ENCODE measurements at regions not wholly inside any gene's neighbourhood (a gene's known extent, or its start where the extent isn't known, plus 50 kb on each side); places are given as distances from the start of the nearest gene placed in this dataset.

- DNase-seq (ENCODE audit: low read depth), result no peak
These were observed 218.3 kb upstream of the ZNF462 start for GRCh38 chr9:106644661-106645060.

DNA sequence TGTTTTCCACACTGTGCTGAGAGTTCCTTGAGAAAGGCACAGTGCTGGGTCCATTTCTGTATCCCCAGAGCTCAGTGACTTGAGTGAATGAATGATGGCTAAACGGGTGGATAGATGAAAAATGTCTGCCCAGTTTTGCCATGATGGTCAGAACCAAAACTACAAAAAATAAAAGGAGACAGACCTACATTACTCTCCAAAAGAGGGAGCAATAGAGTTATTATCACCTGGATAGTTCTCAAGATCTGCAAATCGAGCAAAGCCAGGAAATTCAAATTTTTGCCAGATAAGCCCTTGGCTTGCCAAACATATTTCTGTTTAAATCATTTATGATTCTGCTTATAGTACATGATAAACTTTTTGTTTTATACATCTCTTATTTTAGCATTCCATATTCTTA is 214.2 kb upstream of the ZNF462 start:
- peak; percentile 43 for DNase-seq (ENCODE audit: low read depth)

GRCh38 chr9:106649664-106650063 is 213.3 kb upstream of the ZNF462 start:
- no peak for DNase-seq (ENCODE audit: low read depth)

DNA sequence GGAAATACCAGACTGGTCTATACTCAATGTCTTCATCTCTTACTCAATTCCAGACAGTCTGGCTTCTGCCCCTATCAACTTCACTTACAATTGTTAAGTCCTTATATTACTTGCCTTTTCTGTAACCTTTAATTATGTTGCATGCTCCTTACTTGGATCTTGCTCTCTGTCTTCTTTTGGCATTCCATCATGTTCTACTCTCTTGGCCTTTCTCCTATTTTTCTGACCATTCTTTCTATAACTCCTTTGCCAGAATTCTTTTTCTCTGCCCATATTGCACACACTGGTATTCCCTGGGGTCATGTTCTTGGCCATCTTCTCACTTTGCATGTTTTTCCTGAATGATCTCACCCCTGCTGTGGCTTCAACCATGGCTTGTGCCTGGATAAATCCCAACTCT is 209.8 kb upstream of the ZNF462 start:
- peak; percentile 3 for DNase-seq (ENCODE audit: low read depth)

DNA sequence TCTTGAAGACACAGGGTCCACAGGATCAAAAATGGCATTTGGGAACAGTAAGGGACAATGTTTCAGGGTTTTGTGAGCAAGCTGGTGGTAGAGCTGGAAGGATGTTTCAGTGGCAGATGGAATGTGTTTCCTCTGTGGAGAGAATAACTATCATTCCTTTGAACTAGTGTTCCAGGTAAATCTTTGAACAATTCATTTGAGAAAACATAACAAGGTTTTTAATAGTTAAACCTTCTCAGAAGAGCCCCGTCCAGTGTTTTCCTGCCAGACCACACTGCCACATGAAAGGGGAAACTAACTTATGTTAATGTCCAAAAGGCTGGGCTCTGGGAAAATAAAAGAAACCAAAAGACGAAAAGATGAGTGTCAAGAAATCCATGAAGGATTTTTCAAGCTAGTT is 207.0 kb upstream of the ZNF462 start:
- DNase-seq (ENCODE audit: low read depth), result no peak

- no peak for DNase-seq (ENCODE audit: low read depth)
These were observed 205.0 kb upstream of the ZNF462 start for GRCh38 chr9:106657926-106658325.

DNA sequence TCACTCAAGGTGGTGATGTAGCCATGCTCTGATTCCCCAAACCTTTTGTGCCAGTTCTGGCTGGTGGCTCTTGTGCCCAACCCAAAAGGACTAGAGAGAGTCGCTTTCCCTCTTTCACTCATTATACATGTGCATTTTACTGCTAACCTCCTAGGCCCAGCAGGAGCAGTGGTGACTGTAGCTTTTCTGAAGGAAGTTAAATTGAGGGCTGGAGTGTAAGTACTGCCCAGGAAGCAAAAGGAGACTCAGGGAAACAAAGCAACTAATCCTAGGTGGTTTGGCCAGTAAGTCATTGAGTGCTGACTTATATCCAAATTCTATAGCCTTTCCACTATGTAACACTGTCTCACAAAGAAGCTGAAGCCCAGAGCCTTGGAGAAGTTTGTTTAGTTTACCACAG is 194.4 kb upstream of the ZNF462 start:
- DNase-seq (ENCODE audit: low read depth), result no peak

DNA sequence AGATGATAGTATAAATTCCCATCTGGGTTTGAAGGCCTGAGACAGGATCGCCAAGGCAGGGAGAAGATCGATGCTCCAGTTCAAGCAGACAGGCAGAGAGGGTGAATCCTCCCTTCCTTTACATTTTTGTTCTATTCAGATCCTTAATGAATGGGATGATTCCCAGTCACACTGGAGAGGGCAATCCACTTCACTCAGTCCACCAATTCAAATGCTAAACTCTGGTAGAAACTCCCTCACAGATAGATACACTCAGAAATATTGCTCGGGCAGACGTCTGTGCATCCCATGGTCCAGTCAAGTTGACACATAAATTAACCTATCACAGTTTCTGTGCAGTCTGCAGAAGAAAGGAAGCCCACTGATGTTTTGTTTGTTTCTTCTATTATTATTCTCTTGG is 193.1 kb upstream of the ZNF462 start:
- DNase-seq (ENCODE audit: low read depth), result no peak

DNA sequence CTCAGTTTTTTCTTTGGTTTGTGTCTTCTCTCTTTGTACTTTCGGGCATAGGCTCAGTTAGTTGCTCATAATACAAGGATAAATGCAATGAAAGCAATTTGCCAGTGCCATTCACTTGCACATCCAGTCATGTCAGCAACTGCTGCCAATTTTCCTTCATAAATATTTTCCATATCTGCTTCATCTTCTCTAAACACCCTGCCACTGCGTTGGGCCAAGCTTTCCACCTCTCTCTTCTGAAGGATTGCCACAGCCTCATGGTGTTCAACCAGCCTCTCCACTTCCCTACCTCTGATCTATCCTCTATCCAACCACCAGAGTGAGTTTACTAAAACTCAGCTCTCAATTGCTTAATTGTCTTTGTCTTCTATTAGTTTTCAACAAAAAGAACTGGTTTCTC is 192.5 kb upstream of the ZNF462 start:
- no peak for DNase-seq (ENCODE audit: low read depth)

DNA sequence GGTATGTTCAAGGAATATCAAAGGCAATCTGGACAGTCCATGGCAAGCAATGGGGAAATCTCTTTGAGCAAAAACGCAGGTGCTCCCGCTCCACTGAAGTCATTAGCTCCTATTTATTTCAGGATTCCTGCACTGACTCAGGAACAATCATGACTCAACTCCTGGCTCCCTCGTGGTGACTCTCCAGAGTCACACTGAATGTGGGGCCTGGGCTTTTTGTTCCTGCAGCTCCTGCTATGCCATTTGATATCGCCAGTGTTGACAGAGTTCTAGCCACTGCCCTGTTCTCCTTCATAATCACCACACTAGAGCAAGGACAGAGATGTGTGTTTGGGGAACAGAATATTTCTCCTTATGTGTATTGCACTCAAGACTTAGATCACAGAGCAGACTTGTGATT is 187.2 kb upstream of the ZNF462 start:
- peak; percentile 21 for DNase-seq (ENCODE audit: low read depth)

- DNase-seq (ENCODE audit: low read depth), result no peak
These were observed 185.6 kb upstream of the ZNF462 start for GRCh38 chr9:106677374-106677773.

- DNase-seq (ENCODE audit: low read depth), result no peak
These were observed 185.1 kb upstream of the ZNF462 start for GRCh38 chr9:106677830-106678229.

DNA sequence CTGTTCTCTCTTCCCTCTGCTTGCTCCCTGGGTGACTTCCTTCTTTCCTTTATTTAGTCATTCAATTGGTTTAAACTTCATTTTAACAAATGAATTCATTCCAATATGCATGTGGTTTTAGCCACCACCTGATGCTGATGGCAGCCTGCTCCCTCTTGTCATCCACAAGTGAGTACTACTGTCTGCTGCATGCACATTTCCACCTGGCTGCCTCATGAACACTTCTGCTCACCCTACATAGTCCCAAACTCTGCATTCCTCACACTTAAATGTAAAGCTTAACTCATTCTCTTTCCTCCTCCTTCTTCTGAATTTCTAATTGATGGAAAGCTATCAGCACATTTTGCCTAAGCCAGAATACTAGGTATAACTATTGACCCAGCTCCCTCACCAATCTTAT is 184.7 kb upstream of the ZNF462 start:
- no peak for DNase-seq (ENCODE audit: low read depth)

DNA sequence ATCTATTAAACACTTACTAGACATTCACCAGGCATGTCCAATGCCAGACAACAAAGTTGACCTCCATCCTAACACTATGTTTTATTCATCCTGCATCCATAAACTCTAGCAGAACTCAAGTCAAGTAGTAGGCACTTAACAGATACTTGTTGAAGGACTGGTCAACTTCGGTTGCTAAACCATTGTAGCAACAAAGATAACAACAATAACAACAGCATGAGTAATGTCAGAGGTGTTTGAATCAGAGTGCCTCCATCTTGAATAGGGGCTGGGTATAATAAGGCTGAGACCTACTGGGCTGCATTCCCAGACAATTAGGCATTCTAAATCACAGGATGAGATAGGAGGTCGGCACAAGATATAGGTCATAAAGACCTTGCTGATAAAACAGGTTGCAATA is 180.5 kb upstream of the ZNF462 start:
- DNase-seq (ENCODE audit: low read depth), result no peak

- DNase-seq (ENCODE audit: low read depth), result no peak
These were observed 179.5 kb upstream of the ZNF462 start for GRCh38 chr9:106683454-106683853.

GRCh38 chr9:106684940-106685695 is 177.8 kb upstream of the ZNF462 start:
- no peak for DNase-seq (ENCODE audit: low read depth)

DNA sequence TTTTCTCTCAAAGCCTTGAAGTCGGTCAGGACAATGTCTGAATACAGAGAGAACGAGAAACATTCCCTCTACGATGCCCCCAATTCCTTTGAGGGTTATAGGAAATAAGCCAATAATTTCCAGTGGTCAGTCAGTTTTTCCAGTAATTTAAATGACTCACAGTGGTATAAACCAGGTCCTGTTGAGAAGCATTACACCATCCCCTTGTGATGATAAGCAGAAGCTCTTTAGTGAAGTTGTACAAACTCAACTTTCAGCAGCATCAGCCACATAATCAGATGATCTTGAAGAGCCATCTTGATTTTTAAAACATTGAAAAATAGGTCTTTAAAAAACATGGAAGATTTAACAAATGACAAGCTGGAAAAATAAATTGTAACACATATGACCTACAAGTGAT is 173.9 kb upstream of the ZNF462 start:
- DNase-seq (ENCODE audit: low read depth), result peak; percentile 28

DNA sequence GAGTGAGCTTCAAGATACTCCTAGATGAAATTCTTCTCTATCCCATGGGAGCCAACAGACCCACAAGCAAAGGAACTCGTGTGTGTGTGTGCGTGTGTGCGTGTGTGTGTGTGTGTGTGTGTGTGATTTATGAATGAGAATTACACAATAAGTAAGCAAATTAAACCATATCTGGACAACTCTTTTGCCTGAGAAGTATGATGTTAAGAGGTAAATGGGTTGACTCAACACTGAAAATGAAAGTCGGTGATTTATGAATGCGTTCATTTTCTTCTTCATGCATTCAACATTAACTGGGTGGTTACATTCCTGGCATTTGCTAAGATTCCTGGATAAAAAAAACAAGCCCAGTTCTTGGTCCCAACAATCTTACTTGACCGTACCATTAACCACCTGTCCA is 171.3 kb upstream of the ZNF462 start:
- no peak for DNase-seq (ENCODE audit: low read depth)

DNA sequence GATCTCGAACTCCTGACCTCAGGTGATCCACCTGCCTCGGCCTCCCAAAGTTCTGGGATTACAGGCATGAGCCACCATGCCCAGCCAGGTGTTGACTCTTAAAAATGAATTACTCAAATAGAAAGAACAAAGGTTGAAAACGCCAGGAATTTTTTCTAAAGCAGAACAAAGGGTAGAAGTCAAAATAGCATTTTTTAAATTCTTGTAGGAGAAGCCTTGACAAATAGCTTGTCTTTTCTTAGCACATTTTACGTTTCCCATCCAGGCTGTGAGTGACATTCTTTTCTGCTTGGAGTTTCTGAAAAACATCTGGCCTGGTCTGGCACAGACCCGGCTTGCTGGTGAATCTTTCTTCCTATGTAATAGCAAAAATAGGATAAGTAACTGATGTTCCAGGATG is 169.4 kb upstream of the ZNF462 start:
- DNase-seq (ENCODE audit: low read depth), result no peak

DNA sequence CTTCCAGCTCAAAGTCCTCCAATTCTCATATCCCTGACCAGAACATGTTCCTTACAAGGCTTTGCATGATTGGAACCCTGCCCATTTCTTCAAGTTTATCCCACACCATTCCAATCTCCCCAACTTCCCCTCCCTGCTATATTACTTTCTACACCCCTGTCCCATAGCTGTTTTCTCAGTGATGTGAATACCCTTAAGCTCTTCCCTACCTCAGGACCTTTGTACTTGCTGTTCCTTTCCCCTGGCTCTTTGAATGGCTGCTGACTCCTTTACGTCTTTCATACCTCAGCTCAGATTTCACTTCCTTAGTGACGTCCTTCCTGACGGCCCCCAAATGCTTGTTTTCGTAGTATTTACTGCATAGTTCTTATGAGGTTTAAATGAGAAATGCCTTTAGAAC is 166.2 kb upstream of the ZNF462 start:
- DNase-seq (ENCODE audit: low read depth), result no peak

DNA sequence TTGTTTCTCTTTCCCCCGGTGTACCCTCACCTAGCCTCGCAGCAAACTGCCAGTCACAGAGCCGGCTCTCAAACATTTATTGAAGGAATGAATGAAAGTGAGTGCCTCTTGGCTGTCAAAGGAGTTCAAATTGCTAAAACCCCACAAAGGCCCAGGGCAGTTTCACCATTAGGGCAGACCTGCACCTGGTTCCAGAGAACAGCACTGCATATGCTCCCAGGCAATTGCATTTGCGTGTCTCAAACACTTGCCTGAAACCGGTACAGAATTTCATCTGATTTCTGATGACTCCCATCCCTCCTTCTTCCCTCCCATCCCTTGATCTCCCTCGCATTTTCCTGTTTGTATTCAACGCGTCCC is 165.6 kb upstream of the ZNF462 start:
- DNase-seq (ENCODE audit: low read depth), result no peak

DNA sequence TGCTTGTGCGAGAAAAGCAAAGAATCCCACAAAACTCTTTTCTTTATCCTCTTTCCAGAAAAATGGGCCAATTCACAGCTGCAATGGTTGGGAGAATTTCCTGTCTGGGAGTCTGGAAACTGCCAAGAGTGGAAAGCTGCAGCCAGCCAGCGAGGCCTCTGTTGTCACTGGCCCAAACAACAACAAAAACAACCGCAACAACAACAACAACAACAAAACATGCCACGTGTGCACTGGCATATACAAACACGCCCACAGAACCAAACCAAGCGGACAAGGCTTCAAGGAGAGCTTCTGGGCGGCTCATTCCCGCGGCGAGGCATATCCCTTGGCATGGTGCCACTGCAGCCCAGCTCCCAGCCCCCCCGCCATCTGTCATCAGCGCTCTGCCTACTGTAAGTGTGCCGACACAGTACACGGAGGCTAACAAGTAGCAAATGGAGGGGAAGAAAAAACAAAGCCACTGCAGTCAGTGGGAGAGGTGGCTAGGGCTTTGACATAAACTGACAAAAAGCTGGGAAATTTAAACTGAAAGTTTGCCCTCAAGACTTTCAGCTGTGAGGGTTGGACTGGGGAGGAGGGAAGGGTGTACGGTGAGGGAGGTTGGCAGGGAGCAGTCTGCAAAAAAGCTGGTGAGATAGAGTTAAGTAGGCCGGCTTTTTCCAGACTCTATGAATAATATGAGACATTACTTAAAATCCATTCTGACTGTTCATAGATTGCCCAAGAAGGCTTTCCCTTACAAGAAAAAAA is 165.0 kb upstream of the ZNF462 start:
- DNase-seq (ENCODE audit: low read depth), result peak; percentile 80

GRCh38 chr9:106700676-106701075 is 162.3 kb upstream of the ZNF462 start:
- DNase-seq (ENCODE audit: low read depth), result peak; percentile 91

Data from LHCN-M2 (cell line).